ENCODE measurements at regions not wholly inside any gene's neighbourhood (a gene's known extent, or its start where the extent isn't known, plus 50 kb on each side); places are given as distances from the start of the nearest gene placed in this dataset.

- TF ChIP-seq CTCF (IDR thresholded peaks at IDR 0.05; ENCODE audit: low read depth, low read length, poor library complexity, severe bottlenecking) = no peak
- no peak for TF ChIP-seq EZH2phosphoT487 (IDR thresholded peaks at IDR 0.05; ENCODE audit: borderline replicate concordance, low read length)
These were observed 549.4 kb upstream of the CDH5 start for GRCh38 chr16:65817066-65817465.

Data from DOHH2 (cell line).